Astrocyte of the spinal cord (primary cell): ENCODE measurements at regions not wholly inside any gene's neighbourhood (a gene's known extent, or its start where the extent isn't known, plus 50 kb on each side); places are given as distances from the start of the nearest gene placed in this dataset.
A peak's percentile ranks its signal among the peaks of the same experiment; 100 is the strongest.

Source experiments
- DNase-seq: peaks from one replicate; pipeline ENCODE4 v3.0.0; 2011; ENCODE audit warnings: low read depth, low spot score
- H3K4me3 ChIP-seq: 2 replicates; pipeline ENCODE4 v1.5.1; 2011; ENCODE audit warnings: low read depth, mild to moderate bottlenecking, low read length, moderate library complexity
- in situ Hi-C: cut with HindIII; loops from 2 replicates; pipeline ENCODE4 v1.10.0; 2017; ENCODE audit warnings: low sequenced_read_pairs
- TF ChIP-seq, protein P1 (sequence below): IDR thresholded peaks from 2 replicates; pipeline ENCODE4 v1.5.1; 2012; ENCODE audit warnings: low read depth, mild to moderate bottlenecking, low read length, inconsistent platforms

DNA sequence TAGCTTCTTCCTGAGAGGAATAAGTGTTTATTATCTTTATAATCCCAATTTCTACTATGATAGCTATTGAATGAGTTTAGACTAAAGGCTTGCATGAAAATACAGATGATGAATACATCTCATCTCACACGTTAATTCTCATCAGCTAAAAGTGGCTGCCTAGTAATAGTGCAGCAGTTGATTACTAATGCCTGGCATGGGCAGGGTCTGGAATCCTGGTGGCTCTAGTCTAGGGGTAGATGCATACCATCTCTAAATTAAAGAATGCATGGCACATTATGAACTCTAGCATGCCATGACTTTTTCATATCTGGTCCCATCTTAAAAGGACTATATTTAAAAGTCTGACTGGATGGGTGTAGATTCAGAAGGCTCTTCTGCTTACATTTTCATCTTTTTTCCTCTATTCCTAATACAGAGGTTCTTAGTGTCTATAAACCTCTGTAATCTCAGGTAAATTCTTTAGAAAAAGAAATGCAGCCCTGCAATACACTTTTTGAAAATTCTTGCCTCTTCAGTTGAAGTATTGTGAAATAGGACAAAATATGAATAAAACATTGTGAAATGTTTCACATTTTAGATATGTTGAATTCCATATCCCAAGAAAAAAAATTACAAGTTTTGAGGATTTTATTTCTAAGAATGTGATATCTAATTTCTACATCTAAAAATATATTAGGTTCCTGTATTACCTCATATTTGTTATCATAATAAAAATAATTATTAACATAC is 187.6 kb downstream of the C11orf87 start:
- in situ Hi-C loops, result no loop called here
- H3K4me3 ChIP-seq, result no peak overlapping the region
- DNase-seq, result no peak
- TF ChIP-seq, protein P1, sequence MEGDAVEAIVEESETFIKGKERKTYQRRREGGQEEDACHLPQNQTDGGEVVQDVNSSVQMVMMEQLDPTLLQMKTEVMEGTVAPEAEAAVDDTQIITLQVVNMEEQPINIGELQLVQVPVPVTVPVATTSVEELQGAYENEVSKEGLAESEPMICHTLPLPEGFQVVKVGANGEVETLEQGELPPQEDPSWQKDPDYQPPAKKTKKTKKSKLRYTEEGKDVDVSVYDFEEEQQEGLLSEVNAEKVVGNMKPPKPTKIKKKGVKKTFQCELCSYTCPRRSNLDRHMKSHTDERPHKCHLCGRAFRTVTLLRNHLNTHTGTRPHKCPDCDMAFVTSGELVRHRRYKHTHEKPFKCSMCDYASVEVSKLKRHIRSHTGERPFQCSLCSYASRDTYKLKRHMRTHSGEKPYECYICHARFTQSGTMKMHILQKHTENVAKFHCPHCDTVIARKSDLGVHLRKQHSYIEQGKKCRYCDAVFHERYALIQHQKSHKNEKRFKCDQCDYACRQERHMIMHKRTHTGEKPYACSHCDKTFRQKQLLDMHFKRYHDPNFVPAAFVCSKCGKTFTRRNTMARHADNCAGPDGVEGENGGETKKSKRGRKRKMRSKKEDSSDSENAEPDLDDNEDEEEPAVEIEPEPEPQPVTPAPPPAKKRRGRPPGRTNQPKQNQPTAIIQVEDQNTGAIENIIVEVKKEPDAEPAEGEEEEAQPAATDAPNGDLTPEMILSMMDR, result no peak

DNA sequence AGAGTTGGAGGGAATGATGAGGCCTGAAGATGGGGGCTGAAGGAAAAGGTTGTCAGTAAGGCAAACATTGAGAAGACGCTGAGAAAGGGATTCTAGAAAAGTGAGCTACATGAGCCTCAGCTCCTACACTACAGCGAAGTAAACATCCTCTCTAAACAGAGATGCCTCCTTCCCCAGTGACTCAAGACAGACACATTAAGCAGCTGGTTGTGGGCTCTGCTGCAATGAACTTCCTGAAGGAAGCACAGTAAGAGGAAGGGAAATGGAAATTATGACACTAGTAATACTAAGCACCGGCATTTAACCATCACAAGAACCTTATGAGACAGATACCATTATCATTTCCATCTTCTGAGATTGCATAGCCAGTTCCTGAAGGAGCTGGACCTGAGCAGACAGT is 190.5 kb downstream of the C11orf87 start:
- DNase-seq, result no peak
- H3K4me3 ChIP-seq, result no peak overlapping the region
- TF ChIP-seq, protein P1, result no peak
- in situ Hi-C loops, result no loop called here

DNA sequence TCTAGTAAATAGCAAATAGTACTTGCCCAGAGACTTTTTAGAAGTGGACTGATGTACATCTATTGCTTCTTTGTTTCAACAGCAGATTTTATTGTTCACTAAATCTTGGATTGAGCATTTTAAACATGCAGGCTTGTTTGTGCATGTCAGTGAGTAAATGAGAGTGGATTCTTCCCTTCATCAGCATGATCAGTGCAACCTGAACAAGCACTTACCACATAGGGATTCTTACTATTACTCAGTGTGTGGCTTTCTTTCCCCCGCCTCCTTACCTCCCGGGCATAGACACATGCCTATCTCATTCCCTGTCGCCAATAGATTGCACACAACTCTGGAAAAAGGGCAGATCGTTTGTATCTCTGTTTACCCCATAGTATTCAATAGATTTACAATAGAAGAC is 197.5 kb downstream of the C11orf87 start:
- in situ Hi-C loops, result no loop called here
- TF ChIP-seq, protein P1, result no peak
- H3K4me3 ChIP-seq, result no peak overlapping the region
- DNase-seq, result no peak

DNA sequence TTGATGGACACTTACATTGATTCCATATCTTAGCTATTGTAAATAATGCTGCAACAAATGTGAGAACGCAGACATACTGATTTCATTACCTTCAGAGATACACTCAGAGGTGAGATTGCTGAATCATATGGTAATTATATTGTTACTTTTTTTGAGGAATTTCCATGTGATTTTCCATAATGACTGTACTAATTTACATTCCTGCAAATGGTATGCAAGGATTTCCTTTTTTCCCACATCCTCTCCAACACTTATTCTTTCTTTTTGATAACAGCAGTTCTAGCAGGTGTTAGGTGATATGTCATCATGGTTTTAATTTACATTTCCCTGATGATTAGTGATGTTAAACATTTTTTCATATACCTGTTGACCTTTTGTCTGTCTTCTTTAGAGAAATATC is 207.7 kb downstream of the C11orf87 start:
- no peak for DNase-seq
- in situ Hi-C loops, result no loop called here
- TF ChIP-seq, protein P1, result no peak
- no peak overlapping the region for H3K4me3 ChIP-seq

DNA sequence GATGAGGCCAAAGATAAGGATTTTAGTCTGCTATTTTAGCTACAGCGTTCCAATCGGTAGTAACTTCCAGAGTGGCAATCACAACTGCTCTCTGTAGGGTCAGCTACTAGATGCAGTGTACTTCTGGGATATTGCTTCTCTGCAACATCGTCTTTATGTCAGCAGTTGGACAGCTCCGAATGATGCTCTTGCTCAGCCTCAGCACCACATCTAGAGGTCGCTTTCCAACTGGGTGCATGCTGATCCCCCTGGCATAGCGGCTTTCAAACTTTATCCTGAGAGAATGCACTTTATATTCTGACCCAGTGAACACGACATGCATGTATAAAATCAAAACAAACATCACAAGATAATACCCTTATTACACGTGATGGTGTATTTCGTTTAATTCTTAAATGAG is 219.6 kb downstream of the C11orf87 start:
- peak; percentile 49 for DNase-seq
- TF ChIP-seq, protein P1, result peak; percentile 26
- H3K4me3 ChIP-seq, result no peak overlapping the region
- in situ Hi-C loops, result no loop called here

DNA sequence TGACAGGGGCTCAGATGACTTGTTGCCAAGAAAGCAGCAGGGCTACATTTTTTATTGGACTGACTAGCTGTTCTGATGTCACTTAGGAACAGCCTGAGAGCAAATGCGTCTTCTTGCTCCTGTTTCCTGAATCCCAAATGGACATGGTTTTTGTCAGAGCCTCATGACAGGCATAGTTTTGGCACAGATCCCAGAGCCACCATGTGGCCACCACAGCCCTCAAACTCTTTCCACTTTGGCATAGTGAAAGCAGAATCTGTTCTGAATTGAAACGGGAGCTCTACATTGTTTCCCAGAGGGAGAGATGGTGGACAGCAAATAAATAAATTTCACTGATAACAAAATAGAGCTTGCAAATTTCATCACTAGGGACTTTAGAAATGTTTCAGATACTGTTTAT is 222.2 kb downstream of the C11orf87 start:
- peak; percentile 1 for DNase-seq
- TF ChIP-seq, protein P1, result no peak
- no peak overlapping the region for H3K4me3 ChIP-seq
- in situ Hi-C loops, result no loop called here
